GF-D8 (cell line): ENCODE measurements at regions not wholly inside any gene's neighbourhood (a gene's known extent, or its start where the extent isn't known, plus 50 kb on each side); places are given as distances from the start of the nearest gene placed in this dataset.

Experiments
- DNase-seq: peaks from one replicate; lab custom pipeline; 2025; lab: John Stamatoyannopoulos, UW

- no peak for DNase-seq
Observed at GRCh38 chr15:93866948-93867347, 364.4 kb upstream of the MCTP2 start.

GRCh38 chr15:93866476-93866875, 364.9 kb upstream of the MCTP2 start:
- DNase-seq, result no peak

GRCh38 chr15:93865586-93865985, 365.8 kb upstream of the MCTP2 start:
- peak; percentile 75 for DNase-seq

GRCh38 chr15:93862791-93863190, 368.6 kb upstream of the MCTP2 start:
- DNase-seq, result peak; percentile 91

- peak; percentile 27 for DNase-seq
Observed at GRCh38 chr15:93861956-93862741, 369.2 kb upstream of the MCTP2 start.

- DNase-seq, result no peak
Observed at GRCh38 chr15:93861413-93861812, 369.9 kb upstream of the MCTP2 start.

GRCh38 chr15:93860701-93861100, 370.7 kb upstream of the MCTP2 start:
- DNase-seq, result no peak

GRCh38 chr15:93859176-93859575, 372.2 kb upstream of the MCTP2 start:
- no peak for DNase-seq

- DNase-seq, result no peak
Observed at GRCh38 chr15:93855181-93855826, 376.1 kb upstream of the MCTP2 start.

- DNase-seq, result no peak
Observed at GRCh38 chr15:93854088-93854487, 377.3 kb upstream of the MCTP2 start.

- DNase-seq, result no peak
Observed at GRCh38 chr15:93852761-93853160, 378.6 kb upstream of the MCTP2 start.

- DNase-seq, result no peak
Observed at GRCh38 chr15:93848490-93848889, 382.9 kb upstream of the MCTP2 start.

- no peak for DNase-seq
Observed at GRCh38 chr15:93848076-93848475, 383.3 kb upstream of the MCTP2 start.

GRCh38 chr15:93846148-93846547, 385.2 kb upstream of the MCTP2 start:
- DNase-seq, result no peak

- DNase-seq, result no peak
Observed at GRCh38 chr15:93837450-93837849, 393.9 kb upstream of the MCTP2 start.

- no peak for DNase-seq
Observed at GRCh38 chr15:93835344-93835743, 396.0 kb upstream of the MCTP2 start.

GRCh38 chr15:93831641-93832040, 399.7 kb upstream of the MCTP2 start:
- no peak for DNase-seq

GRCh38 chr15:93830221-93831080, 400.9 kb upstream of the MCTP2 start:
- no peak for DNase-seq

- no peak for DNase-seq
Observed at GRCh38 chr15:93829115-93829870, 402.1 kb upstream of the MCTP2 start.

- DNase-seq, result no peak
Observed at GRCh38 chr15:93826790-93827189, 404.6 kb upstream of the MCTP2 start.

- no peak for DNase-seq
Observed at GRCh38 chr15:93826293-93826692, 405.1 kb upstream of the MCTP2 start.

GRCh38 chr15:93825682-93826081, 405.7 kb upstream of the MCTP2 start:
- DNase-seq, result no peak
